Left colon (tissue), 2 donors: ENCODE measurements at regions not wholly inside any gene's neighbourhood (a gene's known extent, or its start where the extent isn't known, plus 50 kb on each side); places are given as distances from the start of the nearest gene placed in this dataset.

Source experiments
- ATAC-seq: fragments of 200-7000 bp; cut with Tn5 transposase; one replicate; pipeline ENCODE4 v1.9.1; 2020; ENCODE audit warnings: mild to moderate bottlenecking, moderate library complexity
- DNase-seq, 2 donors: peaks; one replicate each; pipeline ENCODE4 v3.0.0-alpha.2; 2020
- intact Hi-C, 2 donors: fragments of 100-400 bp; cut with DNase I in 1 of 2; cut with micrococcal nuclease in 1 of 2; formaldehyde crosslinking; loops; one replicate each; pipeline versions ENCODE4 v1.11.2 to v1.14.0; 2022; cut with DNase I, micrococcal nuclease
- donor health status: DM: no; HTN: no; CAD: no.
- donor health status: DM: yes; HTN: yes; CAD: no.

GRCh38 chr22:47374273-47374771, 611.9 kb downstream of the TBC1D22A start:
- no peak for ATAC-seq
- no peak for DNase-seq
- intact Hi-C loops, result no loop called here

DNA sequence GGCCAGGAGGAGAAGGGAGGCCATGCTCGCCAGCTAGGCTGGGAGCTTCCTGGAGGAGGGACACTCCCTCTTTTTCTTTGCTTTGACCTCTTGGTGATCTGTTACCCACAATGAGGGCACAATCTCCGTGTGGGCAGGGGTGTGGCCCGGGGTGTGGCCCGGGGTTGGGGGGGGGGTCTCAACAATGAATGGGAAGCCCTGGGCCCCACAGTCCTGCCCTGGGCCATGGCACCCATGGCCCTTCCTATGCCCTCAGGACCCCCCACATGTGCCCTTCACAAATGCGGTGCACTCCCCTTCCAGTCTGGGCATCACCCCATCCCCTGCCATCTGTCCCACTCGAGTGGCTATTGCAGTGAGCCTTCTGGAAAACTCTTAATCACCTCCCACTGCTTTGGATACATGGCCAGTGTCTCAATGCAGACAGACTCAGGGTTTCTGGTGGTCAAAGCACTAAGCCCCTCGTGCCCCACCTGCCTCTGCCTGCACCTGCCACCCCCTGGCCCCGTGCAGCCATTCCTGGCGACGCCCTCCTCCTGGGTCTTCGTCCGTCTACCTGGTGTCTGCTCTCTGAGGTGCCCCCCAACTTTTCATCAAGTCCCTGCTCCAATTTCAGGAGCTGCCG, 611.3 kb downstream of the TBC1D22A start:
- DNase-seq, result no peak
- intact Hi-C loops, result no loop called here
- no peak for ATAC-seq

DNA sequence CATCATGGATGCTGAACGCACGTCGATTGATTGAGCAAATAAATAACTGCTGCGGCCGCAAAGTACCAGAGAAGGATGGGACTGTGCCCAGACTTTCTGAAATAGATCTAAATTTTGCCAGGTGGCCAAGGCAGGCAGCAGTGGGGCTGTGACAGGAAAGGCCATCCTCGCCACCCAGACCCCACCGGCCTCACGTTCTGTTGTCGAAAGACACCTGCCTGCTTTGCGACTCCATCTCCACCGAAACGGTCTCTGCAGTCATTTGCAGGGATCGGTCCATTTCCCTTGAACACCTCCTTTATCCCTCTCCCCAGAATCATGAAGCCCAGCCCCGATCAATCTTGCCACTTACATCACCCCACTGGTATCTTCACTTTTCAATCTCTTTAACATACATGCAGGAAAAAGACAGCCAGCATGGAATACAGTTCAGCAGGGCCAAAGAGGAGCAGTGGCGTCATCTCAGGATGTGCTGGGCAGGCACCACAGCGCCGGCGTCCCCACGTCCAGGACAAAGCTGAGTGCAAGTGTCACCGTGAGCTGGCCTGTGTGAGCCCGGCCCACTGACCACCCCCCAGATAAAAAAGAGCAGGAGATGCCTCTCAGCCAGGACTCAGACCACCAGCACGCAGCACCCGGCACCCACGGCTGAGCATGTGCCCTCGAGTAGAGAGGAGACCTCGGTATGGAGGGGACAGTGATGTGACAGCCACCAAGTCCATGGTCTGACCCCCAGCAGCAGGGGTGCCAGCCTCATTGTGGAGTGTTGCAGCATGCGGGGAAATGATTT, 610.3 kb downstream of the TBC1D22A start:
- no peak for DNase-seq
- intact Hi-C loops, result no loop called here
- ATAC-seq, result no peak

DNA sequence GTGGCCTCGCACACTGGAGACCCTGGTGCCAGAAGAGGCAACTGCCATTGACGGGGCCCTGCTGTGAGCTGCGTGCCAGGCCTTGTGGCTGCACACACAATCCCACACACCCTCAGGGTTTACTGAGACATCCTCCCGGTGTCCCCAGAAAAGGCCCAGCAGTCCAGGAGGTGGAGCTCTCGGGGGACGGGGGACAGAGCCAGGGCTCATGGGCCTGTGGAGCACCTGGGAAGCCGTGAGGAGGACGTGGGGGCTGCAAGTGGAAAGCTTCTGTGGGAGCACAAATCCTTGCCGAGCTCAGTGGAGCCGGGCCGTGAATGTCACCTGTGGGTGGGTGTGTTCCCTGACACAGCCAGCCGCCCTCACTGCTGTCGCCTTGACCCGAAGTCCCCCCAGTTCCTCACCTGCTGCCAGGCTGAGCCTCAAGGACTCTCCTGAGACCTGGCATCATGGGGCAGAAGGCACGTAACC, 609.7 kb downstream of the TBC1D22A start:
- intact Hi-C loops, result no loop called here
- DNase-seq, result no peak
- ATAC-seq, result no peak

GRCh38 chr22:47371263-47372090, 609.0 kb downstream of the TBC1D22A start:
- DNase-seq, result no peak
- intact Hi-C loops, result no loop called here
- ATAC-seq, result no peak

GRCh38 chr22:47370448-47371262, 608.2 kb downstream of the TBC1D22A start:
- ATAC-seq (no peak), DNase-seq (no peak)
- intact Hi-C loops, result no loop called here

DNA sequence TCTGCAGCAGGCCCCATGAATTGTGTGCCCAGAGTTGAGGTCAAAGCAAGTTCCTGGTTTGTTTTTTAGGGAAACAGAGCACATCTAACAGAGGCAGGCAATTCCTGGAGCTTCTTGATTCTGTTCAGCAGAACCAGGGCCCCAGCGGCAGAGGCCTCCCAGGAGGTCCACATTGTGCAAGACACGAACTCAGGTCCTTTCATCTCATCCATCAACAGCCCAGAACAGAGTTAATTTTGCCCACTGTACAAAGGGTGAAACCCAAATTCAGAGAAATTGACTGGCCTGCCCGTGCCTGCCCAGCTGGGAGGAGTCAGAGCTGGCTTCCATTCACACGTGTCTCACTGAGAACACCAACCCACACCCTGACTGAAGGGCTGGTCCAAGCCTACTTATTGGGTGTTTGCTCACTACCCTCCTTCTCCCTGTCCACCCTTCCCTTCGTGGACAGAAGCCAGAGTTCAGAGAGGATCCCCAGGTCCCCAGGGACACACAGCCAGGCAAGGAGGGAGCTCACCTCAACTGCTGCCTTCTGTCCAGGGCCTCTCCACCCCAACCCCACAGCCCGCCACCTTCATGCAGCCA, 607.1 kb downstream of the TBC1D22A start:
- DNase-seq, result no peak
- ATAC-seq, result no peak
- intact Hi-C loops, result no loop called here

DNA sequence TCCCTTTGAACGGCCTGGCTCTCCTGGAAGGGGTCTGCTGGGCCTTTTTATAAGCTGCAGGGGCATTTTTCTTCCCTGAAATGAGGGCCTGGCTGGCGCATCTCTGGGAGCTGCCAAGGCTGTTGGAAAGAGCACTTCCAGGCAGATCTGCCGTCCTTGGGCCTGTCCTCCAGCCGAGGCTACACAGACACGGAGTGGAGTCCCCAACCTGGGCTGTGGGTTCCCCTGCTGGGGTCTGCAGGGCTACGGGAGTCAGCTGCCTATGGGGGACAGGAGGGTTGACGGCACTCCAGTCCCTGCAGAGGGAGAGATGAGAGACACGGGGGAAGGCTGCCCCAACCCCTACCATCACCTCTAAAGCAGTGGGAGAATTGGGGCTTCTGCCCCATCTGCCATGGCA, 606.6 kb downstream of the TBC1D22A start:
- intact Hi-C loops, result no loop called here
- DNase-seq (no peak), ATAC-seq (no peak)

DNA sequence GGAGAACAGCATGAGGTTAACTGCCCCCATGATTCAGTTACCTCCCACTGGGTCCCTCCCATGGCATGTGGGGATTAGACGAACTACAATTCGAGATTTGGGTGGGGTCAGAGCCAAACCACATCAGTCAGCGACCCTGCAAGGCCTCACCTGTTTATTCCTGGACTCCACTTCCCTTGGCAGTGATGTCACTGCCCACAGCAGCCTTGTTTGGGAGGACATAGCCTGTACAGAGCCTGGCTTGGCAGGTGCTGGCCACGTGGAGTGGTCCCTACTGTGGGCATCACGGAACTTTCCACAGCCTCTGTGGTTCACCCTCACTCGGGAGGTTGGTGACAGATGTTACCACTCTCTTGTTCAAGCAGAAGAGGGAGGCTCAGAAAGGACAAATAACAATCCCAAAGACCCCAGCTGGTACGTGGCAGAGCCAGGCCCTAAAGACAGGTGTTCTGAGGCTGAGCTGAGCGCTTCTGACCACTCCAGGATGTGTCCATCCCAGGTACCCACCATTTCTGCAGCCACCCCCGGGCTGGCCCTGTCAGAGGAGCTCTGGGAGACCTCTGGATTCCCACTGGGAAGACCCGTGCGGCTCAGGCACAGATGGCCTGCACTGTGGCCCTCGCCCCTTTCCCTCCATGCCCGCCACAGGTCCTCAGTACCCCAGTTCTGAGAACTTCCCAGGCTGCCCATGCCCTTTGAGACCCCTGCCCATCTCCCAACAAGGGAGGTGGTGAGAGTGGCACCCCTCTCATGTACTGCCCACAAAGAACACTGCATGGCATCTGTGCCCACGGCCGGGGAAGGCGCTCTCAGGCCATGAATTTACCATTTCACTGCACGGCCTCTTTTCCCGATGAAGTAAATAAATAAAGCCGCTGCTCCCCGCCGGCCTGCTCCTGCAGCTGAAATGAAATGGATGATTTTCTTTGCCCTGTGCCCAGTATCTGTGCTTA, 605.8 kb downstream of the TBC1D22A start:
- ATAC-seq (no peak), DNase-seq (no peak)
- intact Hi-C loops, result no loop called here

- DNase-seq, result no peak
- intact Hi-C loops, result no loop called here
These were observed 604.7 kb downstream of the TBC1D22A start for GRCh38 chr22:47367107-47367690.

GRCh38 chr22:47366026-47366767, 603.7 kb downstream of the TBC1D22A start:
- intact Hi-C loops, result no loop called here
- no peak for ATAC-seq
- DNase-seq, result no peak

More at GRCh38 chr22:47367107-47367690, 604.7 kb downstream of the TBC1D22A start:
- ATAC-seq, result no peak

GRCh38 chr22:47361247-47361646, 598.8 kb downstream of the TBC1D22A start:
- intact Hi-C loops, result no loop called here
- no peak for ATAC-seq
- no peak for DNase-seq

GRCh38 chr22:47357493-47357892, 595.0 kb downstream of the TBC1D22A start:
- no peak for ATAC-seq
- no peak for DNase-seq
- intact Hi-C loops, result no loop called here

DNA sequence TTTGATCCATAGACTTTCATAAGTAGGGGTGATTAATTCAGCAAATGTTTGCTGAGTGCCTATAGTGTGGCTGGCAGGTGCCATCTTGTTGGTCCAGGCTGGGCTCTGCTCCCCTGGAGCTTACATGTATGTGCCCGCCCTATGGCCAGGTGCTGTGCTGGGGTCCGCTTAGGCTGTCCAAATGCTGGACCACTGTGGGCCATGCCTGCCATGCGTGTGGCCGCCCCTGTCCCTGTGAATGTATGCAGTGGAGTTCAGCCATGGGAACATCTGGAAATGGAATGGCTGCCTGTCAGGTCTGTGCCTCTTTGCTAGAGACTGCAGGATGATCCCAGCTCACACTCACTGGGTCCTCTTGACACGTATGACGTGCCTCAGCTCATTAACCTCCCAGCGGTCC, 594.6 kb downstream of the TBC1D22A start:
- DNase-seq (no peak), ATAC-seq (no peak)
- intact Hi-C loops, result no loop called here

DNA sequence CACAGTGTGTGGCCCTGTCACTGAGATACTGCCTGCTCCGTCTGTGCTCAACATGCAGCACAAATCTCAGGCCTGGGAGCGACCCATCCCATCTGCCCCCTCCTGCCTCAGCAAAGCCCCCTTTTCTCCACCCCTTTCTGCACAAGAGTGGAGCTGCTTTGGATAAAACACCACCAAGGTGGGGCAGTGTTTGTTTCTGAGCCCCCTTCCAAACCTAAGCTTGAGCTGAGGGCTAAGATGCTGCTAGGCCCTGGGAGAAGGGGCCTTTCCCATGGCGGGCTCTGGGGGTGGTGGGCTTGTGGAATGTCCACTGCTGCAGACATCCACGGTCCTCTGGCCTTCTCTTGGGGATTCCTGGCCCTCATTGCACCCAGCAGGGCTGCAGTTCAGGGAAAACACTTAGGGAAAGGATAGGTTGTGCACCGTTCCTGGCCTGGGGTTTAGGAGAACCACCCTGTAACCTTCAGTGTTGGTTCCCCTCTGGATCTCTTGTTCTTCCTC, 594.1 kb downstream of the TBC1D22A start:
- intact Hi-C loops, result no loop called here
- DNase-seq (no peak), ATAC-seq (no peak)
